ENCODE measurements at regions not wholly inside any gene's neighbourhood (a gene's known extent, or its start where the extent isn't known, plus 50 kb on each side); places are given as distances from the start of the nearest gene placed in this dataset.

DNA sequence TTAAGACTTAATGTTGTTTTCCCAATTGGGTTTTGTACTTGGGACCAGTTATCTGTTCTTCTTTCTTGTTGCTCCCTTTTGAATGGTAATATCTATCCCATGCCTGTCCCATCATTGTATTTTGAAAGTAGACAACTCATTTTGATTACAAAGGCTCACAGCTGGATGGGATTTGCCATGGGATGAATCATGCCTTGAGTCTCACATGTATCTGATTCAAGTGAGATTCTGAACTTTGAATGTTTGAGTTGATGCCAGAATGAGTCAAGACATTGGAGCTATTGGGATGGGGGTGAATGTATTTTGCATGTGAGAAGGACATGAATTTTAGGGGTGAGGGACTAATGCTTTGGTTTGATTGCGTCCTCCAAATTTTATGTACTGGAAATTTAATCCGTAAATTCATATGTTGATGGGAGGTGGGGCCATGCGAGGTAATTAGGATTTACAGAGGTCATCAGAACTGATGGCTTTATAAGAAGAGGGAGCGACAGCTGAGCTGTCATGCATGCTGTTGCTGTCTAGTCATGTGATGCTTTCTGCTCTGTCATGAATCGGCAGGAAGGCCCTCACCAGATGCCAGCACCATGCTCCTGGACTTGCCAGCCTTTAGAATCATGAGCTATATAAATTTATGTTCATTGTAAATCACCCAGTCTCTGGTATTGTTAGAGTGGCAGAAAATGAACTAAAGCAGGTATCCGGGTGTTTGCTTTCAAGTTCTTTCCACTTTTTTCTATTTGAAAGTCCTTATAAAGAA, 741.3 kb upstream of the RAB6C start:
- DNase-seq = no peak

DNA sequence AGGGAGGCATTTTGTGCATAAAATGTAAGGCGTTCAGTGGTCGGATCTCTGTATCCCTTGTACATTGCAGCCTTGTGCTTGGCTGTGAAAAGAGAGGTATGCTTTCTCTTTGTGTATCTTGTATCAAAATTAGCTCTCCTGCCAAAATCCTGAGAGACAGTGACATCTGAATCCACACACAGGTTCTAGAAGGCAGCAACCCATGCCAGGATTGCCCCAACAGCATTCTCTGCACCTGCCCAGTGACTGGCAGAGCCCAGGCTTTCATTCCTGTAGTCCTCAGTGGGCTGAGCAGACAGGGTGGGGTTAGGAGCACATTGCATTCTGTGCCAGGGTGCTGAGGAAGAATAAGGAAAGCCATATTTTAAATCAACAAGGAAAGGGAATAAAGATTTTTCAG, 740.3 kb upstream of the RAB6C start:
- DNase-seq = no peak

DNA sequence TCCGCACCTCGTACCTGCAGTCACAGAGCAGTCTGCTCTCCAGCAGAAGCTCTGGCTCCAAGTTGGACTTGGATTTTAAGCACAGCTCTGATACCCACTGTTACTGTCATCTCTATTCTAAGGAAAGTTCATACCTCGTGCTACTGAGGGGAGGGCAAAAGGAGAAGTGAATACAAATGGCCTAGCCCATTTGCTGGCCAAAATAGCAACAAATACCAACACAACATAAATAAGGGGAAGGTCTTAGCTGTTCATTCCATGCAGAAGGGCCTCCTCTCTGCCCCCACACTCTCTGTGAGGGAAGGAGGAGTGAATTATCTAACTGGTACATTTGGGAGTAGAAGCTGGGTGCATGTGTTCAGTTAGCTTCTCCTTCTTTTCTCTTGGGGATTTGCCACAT, 739.4 kb upstream of the RAB6C start:
- no peak for DNase-seq

DNA sequence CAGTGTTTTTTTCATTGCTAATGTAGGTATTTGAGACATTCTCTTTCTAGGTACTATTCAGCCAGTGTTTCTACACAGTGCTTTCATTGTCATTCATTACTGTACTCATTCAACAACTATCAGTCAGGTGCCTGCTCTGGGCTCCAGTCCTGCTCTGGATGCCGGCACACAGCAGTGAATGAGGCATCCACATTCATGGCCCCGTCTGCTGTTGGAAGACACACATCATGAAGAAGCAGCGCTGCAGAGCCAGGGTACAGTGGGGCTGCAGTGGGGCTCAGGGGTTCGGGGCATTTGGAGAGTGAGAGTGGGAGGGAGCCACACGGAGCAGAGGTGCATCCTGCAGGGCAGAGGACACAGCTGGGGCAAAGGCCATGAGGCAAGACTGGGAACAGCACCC, 737.2 kb upstream of the RAB6C start:
- no peak for DNase-seq

DNA sequence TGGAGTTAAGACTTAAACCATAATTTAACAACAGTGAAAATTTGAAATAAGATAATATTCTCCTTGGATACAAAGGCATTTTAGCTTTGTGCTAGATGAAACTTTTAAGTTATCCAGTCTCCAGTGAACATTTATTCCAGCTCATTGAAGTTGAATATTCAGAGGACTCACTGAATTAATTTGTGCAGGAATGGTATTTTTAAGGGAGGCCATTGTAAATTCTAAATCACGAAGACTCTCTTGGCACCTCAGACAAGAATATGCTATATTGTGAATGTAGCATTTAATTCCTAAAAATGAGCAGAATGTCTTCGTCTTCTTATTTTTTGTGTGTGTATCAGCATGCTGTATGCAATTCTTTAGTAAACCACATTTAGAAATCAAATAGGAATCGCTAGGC, 731.7 kb upstream of the RAB6C start:
- no peak for DNase-seq

DNA sequence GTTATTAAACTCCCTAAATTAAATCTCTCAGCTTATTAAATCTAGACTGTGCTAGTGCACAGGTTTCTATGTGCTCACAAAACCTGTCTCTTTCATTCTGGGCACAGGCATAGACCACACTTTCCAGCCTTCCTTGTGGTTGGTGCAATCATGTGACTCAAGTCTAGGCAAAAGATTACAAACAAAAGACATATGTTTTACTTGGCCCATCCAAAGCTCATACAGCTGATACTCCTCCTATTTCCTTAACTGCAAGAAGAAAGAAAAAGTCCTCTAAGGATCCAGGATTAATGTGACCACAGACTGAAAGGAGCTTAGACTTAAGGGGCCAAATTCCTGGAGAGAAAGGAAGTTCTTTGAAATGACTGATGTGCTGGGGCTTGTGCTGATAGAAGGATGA, 731.3 kb upstream of the RAB6C start:
- DNase-seq = no peak

DNA sequence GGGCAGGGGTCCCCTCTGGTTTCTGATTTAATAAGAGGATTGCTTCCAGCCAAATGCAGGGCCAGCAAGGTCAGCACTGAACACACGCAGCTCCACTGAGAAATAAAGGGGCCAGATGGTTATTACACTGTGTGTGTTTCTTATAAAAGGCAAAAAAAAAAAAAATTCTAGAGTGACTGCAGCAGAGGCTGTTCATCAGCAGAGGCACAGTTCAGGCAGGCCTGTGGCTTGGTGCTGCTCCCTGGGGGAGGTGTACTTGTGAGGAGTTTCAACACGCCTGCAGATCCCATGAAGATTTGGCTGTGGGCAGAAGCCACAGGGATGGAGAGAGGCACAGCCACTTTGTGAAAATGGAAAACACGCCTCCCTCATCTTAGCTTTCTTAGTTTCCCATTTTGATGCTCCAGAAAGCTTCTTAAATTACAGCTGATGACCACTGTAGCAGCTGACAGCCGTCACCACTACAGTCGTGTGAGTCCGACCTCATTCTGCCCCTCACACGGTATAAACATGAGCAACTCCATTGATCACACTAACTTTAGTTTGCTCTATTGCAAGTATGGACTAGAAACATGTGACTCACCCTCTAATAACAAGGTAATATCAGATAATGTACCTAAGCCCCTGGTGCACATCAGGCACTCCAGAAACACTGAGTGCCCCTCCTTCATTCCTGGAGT, 726.5 kb upstream of the RAB6C start:
- DNase-seq = no peak

DNA sequence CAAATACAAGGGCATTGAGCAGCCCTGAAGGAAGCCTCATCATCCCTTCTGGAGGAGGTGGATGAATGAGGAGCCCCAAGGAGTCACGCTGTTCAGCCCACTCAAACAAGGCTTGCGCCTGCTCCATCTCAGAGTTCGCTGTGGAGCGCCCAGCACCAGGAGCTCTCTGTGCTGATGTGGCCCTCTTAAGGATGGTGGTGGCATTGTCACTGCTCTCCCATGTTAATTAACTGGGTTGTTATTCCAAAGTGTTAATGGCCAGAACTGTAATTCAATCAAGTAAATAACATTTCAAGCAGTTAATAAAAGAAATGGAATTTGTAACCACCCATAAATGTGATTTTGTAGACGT, 726.0 kb upstream of the RAB6C start:
- no peak for DNase-seq

DNA sequence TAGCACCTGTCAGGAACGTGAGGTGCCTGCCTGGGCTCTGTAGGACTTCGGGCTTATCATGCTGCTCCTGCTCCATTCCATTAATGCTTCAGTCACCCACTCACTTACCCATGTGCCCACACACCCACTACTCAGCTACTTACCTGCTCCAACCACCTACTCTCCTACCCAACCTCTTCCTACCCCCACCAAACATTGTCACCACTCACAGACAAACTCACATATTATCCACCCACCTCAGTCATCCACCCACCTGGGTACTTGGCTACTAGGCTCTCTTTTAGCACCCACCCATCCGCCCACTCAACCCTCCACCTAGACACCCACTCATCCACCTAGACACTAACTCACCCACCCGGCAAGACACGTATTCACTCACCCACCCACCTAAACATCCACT, 724.7 kb upstream of the RAB6C start:
- DNase-seq = no peak

DNA sequence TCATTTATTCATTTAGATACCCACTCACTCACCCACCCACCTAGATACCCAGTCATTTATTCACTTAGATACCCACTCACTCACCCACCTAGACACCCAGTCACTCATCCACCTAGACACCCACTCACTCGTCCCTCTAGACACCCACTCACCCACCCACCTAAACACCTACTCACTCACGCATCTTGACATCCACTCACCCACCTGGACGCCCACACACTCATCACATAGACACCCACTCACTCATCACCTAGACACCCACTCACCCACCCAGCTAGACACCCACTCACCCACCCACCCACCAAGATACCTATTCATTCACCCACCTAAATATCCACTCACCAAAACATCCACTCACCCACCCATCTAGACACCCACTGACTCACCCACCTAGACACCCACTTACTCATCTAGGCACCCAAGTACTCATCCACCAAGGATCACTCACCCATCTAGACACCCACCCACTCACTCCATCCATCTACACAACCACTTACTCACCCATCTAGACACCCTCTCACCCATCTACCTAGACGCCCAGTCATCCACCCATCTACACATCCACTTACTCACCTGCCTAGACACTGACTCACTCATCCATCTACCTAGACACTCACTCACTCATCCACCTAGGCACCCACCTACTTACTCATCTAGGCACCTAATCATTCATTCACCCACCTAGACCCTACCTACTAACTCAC, 723.7 kb upstream of the RAB6C start:
- no peak for DNase-seq

DNA sequence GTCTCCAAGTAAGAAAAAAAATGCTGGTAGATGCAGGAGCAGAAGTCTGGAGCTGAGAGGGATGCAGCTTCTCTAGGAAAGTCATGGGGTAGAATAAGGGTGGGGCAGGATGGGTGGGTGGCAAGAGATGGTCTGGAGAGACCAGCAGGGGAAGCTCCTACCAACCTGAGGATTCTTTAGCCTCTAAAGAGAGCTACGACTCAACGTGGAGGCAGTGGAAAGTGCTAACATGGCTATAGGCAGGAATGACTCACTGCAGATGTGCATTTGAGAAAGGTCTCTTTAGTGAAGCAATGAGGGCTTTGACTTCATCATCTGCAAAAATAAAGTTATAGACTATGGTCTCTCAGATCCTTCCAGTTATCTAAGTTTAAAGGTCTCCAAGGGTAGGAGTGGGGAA, 722.8 kb upstream of the RAB6C start:
- DNase-seq = no peak

DNA sequence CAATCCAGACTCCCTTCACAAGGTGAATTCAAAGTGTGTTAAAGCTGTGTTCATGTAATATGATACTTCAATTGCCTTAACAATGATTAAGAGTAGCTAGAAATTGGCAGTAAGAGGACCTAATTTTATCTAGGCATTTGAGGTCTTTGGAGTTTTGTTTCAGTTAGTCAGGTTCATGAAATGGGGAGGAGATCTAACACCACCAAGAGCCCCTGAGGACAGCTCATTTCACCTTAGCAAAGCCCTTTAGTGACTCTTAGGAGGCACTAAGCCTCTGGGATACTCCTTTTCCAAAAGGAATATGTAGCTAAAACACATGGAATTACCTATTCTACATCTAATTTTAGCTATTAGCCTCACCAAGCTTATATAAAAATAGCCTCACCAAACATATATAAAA, 716.5 kb upstream of the RAB6C start:
- no peak for DNase-seq

DNA sequence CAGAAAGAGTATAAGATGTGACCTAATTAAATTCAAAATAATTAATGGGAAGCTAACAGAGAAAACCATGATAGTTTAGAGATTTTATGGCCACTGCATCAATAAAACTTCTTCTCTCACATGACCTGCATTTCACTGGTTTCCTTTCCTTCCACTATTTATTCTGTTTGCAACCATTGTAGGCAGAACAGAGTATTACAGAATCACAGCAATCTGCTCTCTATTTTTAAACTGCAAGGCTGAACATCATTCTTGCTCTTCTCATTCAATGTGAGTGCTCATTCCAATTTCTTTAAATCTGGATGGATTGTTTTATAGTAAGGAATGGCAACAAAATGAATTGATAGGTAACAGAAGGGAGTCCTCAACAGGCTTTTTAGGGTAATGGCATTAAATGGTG, 715.5 kb upstream of the RAB6C start:
- no peak for DNase-seq

DNA sequence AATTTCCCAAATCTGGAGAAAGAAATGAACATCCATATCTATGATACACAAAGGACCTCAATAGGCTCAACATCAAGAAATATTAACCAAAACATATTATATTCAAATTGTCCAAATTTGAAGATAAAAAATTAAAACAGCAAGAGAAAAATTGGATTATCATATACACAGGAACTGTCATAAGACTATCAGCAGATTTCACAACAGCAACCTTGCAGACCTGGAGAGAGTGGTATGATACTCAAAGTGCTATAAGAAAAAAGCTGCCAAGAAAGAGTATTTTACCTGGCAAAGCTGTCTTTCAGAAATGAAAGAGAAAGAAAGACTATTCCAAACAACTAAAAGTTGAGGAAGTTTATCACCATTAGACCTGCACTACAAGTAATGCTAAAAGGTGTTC, 711.9 kb upstream of the RAB6C start:
- no peak for DNase-seq

DNA sequence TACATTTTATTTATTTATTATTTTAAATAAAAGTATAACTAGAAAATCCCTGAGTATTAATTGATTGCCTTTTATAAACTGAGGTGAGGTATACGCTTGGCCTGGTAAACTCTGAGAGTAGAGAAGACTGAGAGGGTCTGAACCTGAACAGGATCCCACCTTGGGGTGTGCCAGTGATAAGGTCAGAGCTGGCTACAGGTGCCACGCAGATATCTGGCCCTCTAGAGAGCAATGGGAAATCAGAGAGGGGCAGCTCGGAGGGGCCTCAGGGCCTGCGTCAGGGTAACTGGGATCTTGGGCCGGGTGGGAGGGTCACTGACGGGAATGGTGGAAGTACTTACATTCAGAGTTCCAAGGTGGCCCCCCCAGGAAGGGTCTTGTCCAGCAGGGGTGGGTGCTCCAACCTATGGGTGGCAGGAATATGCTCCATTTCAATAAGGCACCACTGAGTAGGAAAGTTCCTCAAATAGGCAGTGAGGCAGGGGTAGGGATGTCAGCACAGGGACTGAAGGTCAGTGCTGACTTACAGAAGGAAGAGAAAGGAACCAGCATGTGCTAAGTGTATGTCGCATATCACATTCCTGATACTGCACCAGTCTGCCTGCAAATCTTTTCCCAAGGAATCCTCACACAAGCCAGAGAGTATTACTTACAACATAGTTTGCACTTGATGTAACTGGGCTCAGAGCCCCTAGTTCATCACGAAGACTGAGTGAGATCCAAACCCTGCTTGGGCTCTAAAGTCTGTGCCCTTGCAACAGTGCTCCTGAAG, 706.0 kb upstream of the RAB6C start:
- no peak for DNase-seq

DNA sequence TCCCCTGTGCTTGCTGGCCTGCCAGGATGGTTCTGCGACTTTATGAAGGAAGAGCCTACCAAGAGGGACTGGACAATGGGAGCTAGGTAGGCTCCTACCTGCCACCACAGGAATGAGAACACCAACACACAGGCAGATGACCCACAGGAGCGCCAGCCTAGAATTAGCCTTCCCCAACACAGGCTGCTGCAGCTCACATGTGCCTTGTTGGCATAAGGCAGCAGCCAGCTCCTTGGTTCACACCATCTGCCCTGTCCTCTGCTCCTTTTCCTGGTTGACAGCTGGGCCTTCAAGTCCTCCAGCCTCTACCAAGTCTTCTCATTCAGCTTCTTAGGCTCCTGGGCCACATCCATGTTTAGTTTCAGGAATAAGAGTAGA, 705.4 kb upstream of the RAB6C start:
- DNase-seq = no peak

DNA sequence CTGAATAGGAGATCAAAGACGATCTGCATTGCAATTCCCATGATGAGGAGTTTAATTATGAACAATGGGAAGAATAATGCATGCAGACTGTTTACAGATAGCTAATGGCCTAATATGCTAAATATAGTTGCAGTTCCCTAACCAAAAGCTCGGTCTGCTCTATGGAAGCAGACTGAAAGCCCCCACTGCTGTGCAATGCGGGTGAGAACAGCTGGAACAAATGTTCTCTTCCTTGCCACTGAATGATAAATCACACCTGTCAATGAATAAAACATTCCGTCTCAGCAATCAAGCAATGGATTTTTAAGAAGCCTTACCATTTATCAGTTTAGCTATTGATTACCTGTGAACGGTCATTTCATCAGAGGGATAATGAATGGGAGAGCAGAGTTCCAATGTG, 704.5 kb upstream of the RAB6C start:
- DNase-seq = no peak

DNA sequence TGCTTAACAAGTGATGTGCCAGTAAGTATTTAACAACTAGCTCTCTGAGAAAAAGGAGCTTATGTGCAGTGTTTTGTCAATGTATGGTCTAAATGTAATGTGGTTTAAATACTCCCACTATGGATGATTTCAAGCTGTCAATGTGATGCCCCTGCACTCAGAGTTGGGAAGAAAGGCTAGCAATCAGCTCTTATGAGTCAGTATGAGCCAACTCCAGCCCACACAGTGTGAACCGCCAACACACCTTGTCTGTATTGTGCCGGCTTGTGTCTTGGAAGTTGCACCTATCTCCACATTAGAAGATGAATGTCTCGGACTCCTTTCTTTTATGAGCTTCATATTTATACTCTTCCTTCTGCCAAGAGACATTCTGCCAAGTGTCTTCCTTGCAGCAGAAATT, 703.8 kb upstream of the RAB6C start:
- no peak for DNase-seq

DNA sequence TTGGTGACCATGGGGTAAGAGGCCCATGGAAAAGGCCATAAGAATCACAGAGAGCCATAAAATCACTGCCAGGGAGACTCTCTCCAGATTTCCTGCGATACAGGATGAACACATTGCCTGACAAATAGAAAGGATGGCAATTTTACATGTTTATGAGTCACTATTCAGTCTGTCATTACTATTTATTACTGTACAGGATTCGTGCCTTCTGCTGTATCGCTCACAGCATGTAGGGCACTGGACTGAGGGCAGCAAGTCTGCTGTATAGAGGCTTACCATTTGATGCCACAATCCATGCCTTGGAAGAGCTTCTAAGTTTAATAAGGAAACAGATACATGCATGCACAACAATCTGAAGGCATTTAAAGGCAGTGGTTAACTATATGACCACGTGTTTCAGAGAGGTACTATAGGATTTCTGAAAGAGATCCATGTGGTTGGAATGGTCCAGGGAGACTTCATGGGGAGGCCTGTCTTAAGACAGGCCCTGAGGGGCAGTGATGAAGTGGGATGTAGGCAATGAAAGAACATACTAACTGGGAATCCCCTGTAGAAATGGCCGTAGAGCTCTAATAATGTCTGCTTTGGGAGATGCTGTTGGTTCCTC, 702.4 kb upstream of the RAB6C start:
- DNase-seq = no peak

DNA sequence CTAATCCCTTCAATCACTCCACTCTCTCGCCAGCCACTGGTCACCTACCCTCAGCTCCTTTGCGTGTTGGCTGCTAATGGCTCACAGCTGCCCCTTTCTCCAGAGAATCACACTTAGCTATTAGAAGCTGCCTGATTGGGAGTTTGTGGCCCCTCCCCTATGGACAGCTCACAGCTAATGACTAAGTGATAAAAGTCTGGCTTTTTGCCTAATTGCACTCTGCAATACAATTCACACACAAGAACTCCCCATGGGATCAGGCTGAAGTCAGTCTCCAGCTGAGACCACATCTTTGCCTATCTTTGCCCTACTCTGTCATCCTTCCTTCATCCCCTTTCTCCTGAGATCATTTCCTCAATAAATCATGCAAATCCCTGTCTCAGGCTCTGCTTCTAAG, 701.9 kb upstream of the RAB6C start:
- no peak for DNase-seq

DNA sequence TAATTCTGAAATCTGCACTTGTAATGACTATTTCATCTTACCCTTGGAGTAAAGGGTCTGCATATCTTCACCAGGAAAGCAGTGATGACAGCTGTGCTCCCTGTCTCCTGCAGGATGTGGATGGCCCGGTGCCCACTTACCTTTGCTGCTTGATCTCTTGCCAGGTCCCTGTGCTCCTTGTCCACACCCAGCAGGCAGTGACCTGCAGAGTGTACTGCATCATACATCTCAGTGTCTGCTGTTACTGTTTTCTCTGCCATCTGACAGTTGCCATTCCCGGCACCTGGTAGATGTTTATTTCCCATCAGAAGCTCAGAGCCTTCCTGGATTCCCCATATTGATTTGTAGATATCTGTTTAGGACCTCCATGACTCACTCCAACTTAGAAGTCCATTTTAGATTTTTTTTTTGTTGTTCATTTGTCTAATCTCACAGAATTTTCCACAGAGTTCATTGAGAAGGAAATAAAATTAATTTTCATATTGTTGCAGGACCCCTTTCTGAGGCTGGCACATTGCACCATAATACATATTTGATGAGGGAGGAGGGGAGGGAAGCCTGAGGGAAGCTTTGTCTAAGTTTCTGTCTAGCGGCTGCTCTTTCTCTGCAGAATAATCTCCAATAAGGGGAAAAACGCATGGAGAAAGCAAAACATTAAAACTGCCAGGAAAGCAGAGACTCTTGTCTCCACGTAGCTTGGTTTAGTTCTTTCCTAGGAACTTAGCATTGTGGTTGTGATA, 697.5 kb upstream of the RAB6C start:
- DNase-seq = no peak

DNA sequence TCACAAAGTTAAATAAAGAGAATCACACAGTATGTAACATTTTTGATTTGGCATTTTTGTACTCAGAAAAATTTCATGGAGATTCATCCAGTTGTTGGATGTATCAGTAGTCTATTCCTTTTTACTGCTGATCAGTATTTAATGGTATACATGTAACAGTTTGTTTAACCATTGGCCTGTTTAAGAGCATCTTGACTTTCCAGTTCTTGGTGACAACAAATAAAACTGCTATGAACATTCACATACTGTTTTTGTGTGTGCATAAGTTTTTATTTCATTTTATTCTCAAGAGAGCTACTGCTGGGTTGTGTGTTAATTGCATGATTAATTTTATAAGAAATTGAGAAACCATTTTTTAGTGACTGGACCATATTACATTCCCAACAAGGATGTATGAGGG, 694.5 kb upstream of the RAB6C start:
- no peak for DNase-seq

DNA sequence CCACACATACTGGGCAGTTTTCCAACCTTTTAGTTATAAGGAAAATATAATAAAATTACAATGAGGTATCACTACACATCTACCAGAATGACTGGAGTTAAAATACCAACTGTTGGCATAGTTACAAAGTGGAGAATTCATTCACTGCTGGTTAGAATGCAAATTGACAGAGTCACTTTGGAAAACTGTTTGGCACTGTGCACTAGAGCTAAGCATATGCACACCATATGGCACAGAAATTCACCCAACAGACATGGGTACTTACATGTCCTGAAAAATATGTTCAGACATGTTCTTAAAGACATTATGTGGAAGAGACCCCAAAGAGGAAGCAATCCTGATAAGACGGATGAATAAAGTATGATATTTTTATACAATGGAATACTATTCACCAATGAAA, 686.1 kb upstream of the RAB6C start:
- DNase-seq = no peak

Data from activated CD8-positive, alpha-beta memory T cell treated with anti-CD3 and anti-CD28 coated beads for 24 hours (primary cell).